Breast epithelium (tissue), 4 donors: ENCODE measurements at regions not wholly inside any gene's neighbourhood (a gene's known extent, or its start where the extent isn't known, plus 50 kb on each side); places are given as distances from the start of the nearest gene placed in this dataset.

ENCODE experiments used
- DNase-seq, 2 donors: peaks; one replicate each; pipeline ENCODE4 v3.0.0-alpha.2; 2019; ENCODE audit warnings: low spot score in 2 of 2
- H3K27ac ChIP-seq, 2 donors: fragments of 200-600 bp; sonication (generic) in 1 of 2; one replicate each; pipeline ENCODE4 v1.5.1; 2016 to 2019; ENCODE audit warnings: mild to moderate bottlenecking in 1 of 2
- H3K27me3 ChIP-seq, 2 donors: fragments of 200-600 bp; sonication (generic) in 1 of 2; one replicate each; pipeline versions ENCODE4 v1.5.1 to v1.6.0; 2017 to 2019; ENCODE audit warnings: control low read depth in 1 of 2, mild to moderate bottlenecking in 1 of 2
- H3K36me3 ChIP-seq: fragments of 200-600 bp; one replicate; pipeline ENCODE4 v1.5.1; 2019
- H3K4me1 ChIP-seq, 2 donors: fragments of 200-600 bp; sonication (generic); one replicate each; pipeline ENCODE4 v1.5.1; 2016 to 2019; ENCODE audit warnings: control low read depth in 1 of 2
- H3K4me3 ChIP-seq, 3 donors: fragments of 200-600 bp; sonication (generic); 1 replicate in 2 of 3; 2 replicates in 1 of 3; pipeline ENCODE4 v1.5.1; 2016 to 2019; ENCODE audit warnings: mild to moderate bottlenecking in 3 of 3, moderate library complexity in 2 of 3
- H3K9me3 ChIP-seq, 2 donors: fragments of 200-600 bp; sonication (generic) in 1 of 2; one replicate each; pipeline ENCODE4 v1.5.1; 2016 to 2019; ENCODE audit warnings: control low read depth in 1 of 2
- CTCF ChIP-seq, 3 donors: fragments of 450-650 bp; IDR thresholded peaks; one replicate each; pipeline ENCODE4 v1.5.1; 2016 to 2017; ENCODE audit warnings: antibody characterized with exemption in 3 of 3, mild to moderate bottlenecking in 3 of 3, moderate library complexity in 3 of 3
- POLR2A ChIP-seq: fragments of 450-650 bp; IDR thresholded peaks from one replicate; pipeline ENCODE4 v1.6.1; 2016; ENCODE audit warnings: antibody characterized with exemption, mild to moderate bottlenecking, moderate library complexity
- POLR2AphosphoS5 ChIP-seq, 3 donors: sonication (generic); formaldehyde crosslinking; IDR thresholded peaks; one replicate each; pipeline ENCODE4 v1.6.1; 2017; ENCODE audit warnings: antibody characterized with exemption in 3 of 3
- intact Hi-C: fragments of 100-400 bp; cut with DNase I; formaldehyde crosslinking; loops from one replicate; pipeline ENCODE4 v1.15.1; 2023; ENCODE audit warnings: low total_unique reads

- TF ChIP-seq POLR2AphosphoS5 (IDR thresholded peaks at IDR 0.05) = no peak
- TF ChIP-seq POLR2A = no peak
- TF ChIP-seq CTCF (IDR thresholded peaks at IDR 0.05) = no peak
- DNase-seq = no peak
- Histone ChIP-seq H3K9me3 (no peaks in the 10 kb centered on the region), H3K27me3 (peaks cover 0 to 10% of the 10 kb centered on the region in 2 donors), H3K4me1 (no peaks in the 10 kb centered on the region), H3K36me3 (no peaks in the 10 kb centered on the region), H3K4me3 (no peak overlapping the region), H3K27ac (no peak overlapping the region)
- intact Hi-C loops = no loop called here
Measured at GRCh38 chrX:145532176-145532780, 285.0 kb downstream of the SPANXN1 start.

- H3K36me3 ChIP-seq = no peaks in the 10 kb centered on the region
- H3K4me3 ChIP-seq = no peak overlapping the region
- H3K27me3 ChIP-seq = peaks cover 0 to 10% of the 10 kb centered on the region in 2 donors
- no peak for DNase-seq
- TF ChIP-seq POLR2A (no peak), CTCF (IDR thresholded peaks at IDR 0.05) (no peak)
- no peak overlapping the region for H3K27ac ChIP-seq
- no peaks in the 10 kb centered on the region for H3K4me1 ChIP-seq
- intact Hi-C loops = no loop called here
- no peaks in the 10 kb centered on the region for H3K9me3 ChIP-seq
Measured at GRCh38 chrX:145533534-145533933, 284.1 kb upstream of the SLITRK2 start.

- H3K36me3 ChIP-seq = no peaks in the 10 kb centered on the region
- no peak for TF ChIP-seq POLR2A
- TF ChIP-seq POLR2AphosphoS5 (IDR thresholded peaks at IDR 0.05) = no peak
- TF ChIP-seq CTCF (IDR thresholded peaks at IDR 0.05) = no peak
- intact Hi-C loops = no loop called here
- no peaks in the 10 kb centered on the region for H3K9me3 ChIP-seq
- no peak overlapping the region for H3K4me3 ChIP-seq
- no peak overlapping the region for H3K27ac ChIP-seq
- no peaks in the 10 kb centered on the region for H3K4me1 ChIP-seq
- no peak for DNase-seq
- no peaks in the 10 kb centered on the region for H3K27me3 ChIP-seq
Measured at GRCh38 chrX:145549496-145549895, 268.1 kb upstream of the SLITRK2 start.

- Histone ChIP-seq H3K4me3 (no peak overlapping the region), H3K4me1 (no peaks in the 10 kb centered on the region), H3K9me3 (no peaks in the 10 kb centered on the region), H3K36me3 (no peaks in the 10 kb centered on the region), H3K27ac (no peak overlapping the region), H3K27me3 (no peaks in the 10 kb centered on the region)
- intact Hi-C loops = loop anchor here (5.0 kb wide), 1 partner anchor 850 kb away; no protein-coding TSS in a partner anchor
- TF ChIP-seq CTCF (IDR thresholded peaks at IDR 0.05) = no peak
- no peak for TF ChIP-seq POLR2A
- no peak for TF ChIP-seq POLR2AphosphoS5 (IDR thresholded peaks at IDR 0.05)
- no peak for DNase-seq
Measured at GRCh38 chrX:145552643-145553042, 265.0 kb upstream of the SLITRK2 start.

GRCh38 chrX:145553702-145554101 lies 263.9 kb upstream of the SLITRK2 start:
- intact Hi-C loops = loop anchor here (5.0 kb wide), 1 partner anchor 849 kb away; no protein-coding TSS in a partner anchor
- Histone ChIP-seq H3K27ac (no peak overlapping the region), H3K36me3 (no peaks in the 10 kb centered on the region), H3K27me3 (no peaks in the 10 kb centered on the region), H3K4me3 (no peak overlapping the region), H3K9me3 (no peaks in the 10 kb centered on the region), H3K4me1 (no peaks in the 10 kb centered on the region)
- no peak for DNase-seq
- no peak for TF ChIP-seq CTCF (IDR thresholded peaks at IDR 0.05)
- TF ChIP-seq POLR2A = no peak
- no peak for TF ChIP-seq POLR2AphosphoS5 (IDR thresholded peaks at IDR 0.05)
